ENCODE measurements at regions not wholly inside any gene's neighbourhood (a gene's known extent, or its start where the extent isn't known, plus 50 kb on each side); places are given as distances from the start of the nearest gene placed in this dataset.
"Not testable (repeated sequence)": the region's sequence is repeated elsewhere in the genome, so short reads cannot be mapped to it uniquely, and the experiment has no call there.

- DNase-seq (no peak), ATAC-seq (no peak)
- H3K4me1 Mint-ChIP-seq: no peaks in the 10 kb centered on the region
- H3K4me3 Mint-ChIP-seq: no peak overlapping the region
- no peaks in the 10 kb centered on the region for H3K36me3 Mint-ChIP-seq
- CTCF ChIA-PET: interaction anchor here (1.0 kb wide), 1 partner anchor 9 kb away, joined by 3 read pairs; no protein-coding TSS in a partner anchor
- H3K27ac Mint-ChIP-seq: no peak overlapping the region
- H3K27me3 Mint-ChIP-seq: peaks cover 28% of the 10 kb centered on the region
- no peaks in the 10 kb centered on the region for H3K9me3 Mint-ChIP-seq (ENCODE audit: low read depth)
Measured at GRCh38 chr13:21287331-21287907, 111.0 kb downstream of the MRPL57 start.

- DNase-seq (no peak), ATAC-seq (no peak)
- Mint-ChIP-seq H3K27ac (no peak overlapping the region), H3K36me3 (no peaks in the 10 kb centered on the region), H3K4me3 (no peak overlapping the region), H3K9me3 (ENCODE audit: low read depth) (no peaks in the 10 kb centered on the region), H3K27me3 (peaks cover 12% of the 10 kb centered on the region), H3K4me1 (no peaks in the 10 kb centered on the region)
- CTCF ChIA-PET: interaction anchor here (1.1 to 1.3 kb wide), 2 partner anchors 7 to 9 kb away, joined by 3 to 4 read pairs; no protein-coding TSS in a partner anchor
Measured at GRCh38 chr13:21289475-21289874, 113.0 kb downstream of the MRPL57 start.

- H3K9me3 Mint-ChIP-seq (ENCODE audit: low read depth); H3K36me3 Mint-ChIP-seq; H3K4me3 Mint-ChIP-seq; DNase-seq; H3K27me3 Mint-ChIP-seq; H3K27ac Mint-ChIP-seq; H3K4me1 Mint-ChIP-seq; CTCF ChIA-PET; ATAC-seq: not testable (repeated sequence)
Measured at GRCh38 chr13:21290442-21291002, 114.1 kb downstream of the MRPL57 start.

GRCh38 chr13:21291840-21292239 lies 115.4 kb downstream of the MRPL57 start:
- H3K36me3 Mint-ChIP-seq: no peaks in the 10 kb centered on the region
- CTCF ChIA-PET: no interaction called here
- H3K4me1 Mint-ChIP-seq: peaks cover under 1% of the 10 kb centered on the region
- H3K27ac Mint-ChIP-seq: no peak overlapping the region
- DNase-seq (no peak), ATAC-seq (no peak)
- no peak overlapping the region for H3K4me3 Mint-ChIP-seq
- H3K9me3 Mint-ChIP-seq (ENCODE audit: low read depth): no peaks in the 10 kb centered on the region
- no peaks in the 10 kb centered on the region for H3K27me3 Mint-ChIP-seq

GRCh38 chr13:21296991-21297390 lies 120.5 kb downstream of the MRPL57 start:
- Mint-ChIP-seq H3K4me3 (peak overlapping the region; percentile 82), H3K27ac (peak overlapping the region; percentile 66)
- not testable (repeated sequence) for ATAC-seq

GRCh38 chr13:21297447-21297846 lies 121.0 kb downstream of the MRPL57 start:
- DNase-seq (no peak), ATAC-seq (no peak)
- Mint-ChIP-seq H3K9me3 (ENCODE audit: low read depth) (no peaks in the 10 kb centered on the region), H3K27ac (peak overlapping the region; percentile 66), H3K36me3 (peaks cover under 1% of the 10 kb centered on the region), H3K4me1 (peaks cover 26% of the 10 kb centered on the region), H3K27me3 (no peaks in the 10 kb centered on the region), H3K4me3 (peak overlapping the region; percentile 82)
- CTCF ChIA-PET: interaction anchor here (0.6 to 8.0 kb wide), 31 partner anchors 9 to 1498 kb away, joined by 3 to 131 read pairs (median 4); partner anchors contain the start of genes MICU2, MRPL57, SKA3 and ZDHHC20

More at GRCh38 chr13:21296991-21297390, 120.5 kb downstream of the MRPL57 start:
- not testable (repeated sequence) for H3K36me3 Mint-ChIP-seq; H3K27me3 Mint-ChIP-seq; H3K9me3 Mint-ChIP-seq (ENCODE audit: low read depth)
- peak; percentile 66 for DNase-seq
- H3K4me1 Mint-ChIP-seq: peaks cover 25% of the 10 kb centered on the region
- CTCF ChIA-PET: interaction anchor here (0.8 to 8.0 kb wide), 30 partner anchors 8 to 1499 kb away, joined by 3 to 131 read pairs (median 4); partner anchors contain the start of genes MICU2, MRPL57, SKA3 and ZDHHC20

GRCh38 chr13:21297914-21298831 lies 121.7 kb downstream of the MRPL57 start:
- peak overlapping the region; percentile 82 for H3K4me3 Mint-ChIP-seq
- peaks cover 27% of the 10 kb centered on the region for H3K4me1 Mint-ChIP-seq
- ATAC-seq: peak; percentile 95
- peak overlapping the region; percentile 68 for H3K27ac Mint-ChIP-seq
- peaks cover 2% of the 10 kb centered on the region for H3K36me3 Mint-ChIP-seq
- H3K27me3 Mint-ChIP-seq: no peaks in the 10 kb centered on the region
- CTCF ChIA-PET: interaction anchor here (0.6 to 8.0 kb wide), 28 partner anchors 9 to 306 kb away, joined by 3 to 131 read pairs (median 4); partner anchors contain the start of genes MICU2, MRPL57, SKA3 and ZDHHC20
- H3K9me3 Mint-ChIP-seq (ENCODE audit: low read depth): no peaks in the 10 kb centered on the region
- peak; percentile 88 for DNase-seq

- CTCF ChIA-PET: interaction anchor here (1.7 kb wide), 1 partner anchor 173 kb away, joined by 4 read pairs; no protein-coding TSS in a partner anchor
- Mint-ChIP-seq H3K9me3 (ENCODE audit: low read depth) (no peaks in the 10 kb centered on the region), H3K4me1 (peaks cover 8% of the 10 kb centered on the region), H3K36me3 (peaks cover 2% of the 10 kb centered on the region), H3K27ac (no peak overlapping the region), H3K27me3 (no peaks in the 10 kb centered on the region), H3K4me3 (no peak overlapping the region)
- ATAC-seq: no peak
- no peak for DNase-seq
Measured at GRCh38 chr13:21304256-21304655, 127.8 kb downstream of the MRPL57 start.

GRCh38 chr13:21306300-21307073 lies 130.0 kb downstream of the MRPL57 start:
- H3K4me3 Mint-ChIP-seq; H3K9me3 Mint-ChIP-seq (ENCODE audit: low read depth); H3K4me1 Mint-ChIP-seq; H3K27ac Mint-ChIP-seq; CTCF ChIA-PET; H3K36me3 Mint-ChIP-seq; ATAC-seq; H3K27me3 Mint-ChIP-seq; DNase-seq: not testable (repeated sequence)

- H3K4me1 Mint-ChIP-seq; H3K27me3 Mint-ChIP-seq; DNase-seq; CTCF ChIA-PET; H3K9me3 Mint-ChIP-seq (ENCODE audit: low read depth); ATAC-seq; H3K4me3 Mint-ChIP-seq; H3K27ac Mint-ChIP-seq: not testable (repeated sequence)
- peaks cover 12% of the 10 kb centered on the region for H3K36me3 Mint-ChIP-seq
Measured at GRCh38 chr13:21307158-21307557, 130.7 kb downstream of the MRPL57 start.

- peaks cover 7% of the 10 kb centered on the region for H3K4me1 Mint-ChIP-seq
- no peak overlapping the region for H3K4me3 Mint-ChIP-seq
- H3K9me3 Mint-ChIP-seq (ENCODE audit: low read depth): no peaks in the 10 kb centered on the region
- no peak for ATAC-seq
- H3K27me3 Mint-ChIP-seq: no peaks in the 10 kb centered on the region
- no peak overlapping the region for H3K27ac Mint-ChIP-seq
- DNase-seq: no peak
- CTCF ChIA-PET: interaction anchor here (0.9 to 1.9 kb wide), 2 partner anchors 10 to 171 kb away, joined by 3 to 5 read pairs; no protein-coding TSS in a partner anchor
- peaks cover 13% of the 10 kb centered on the region for H3K36me3 Mint-ChIP-seq
Measured at GRCh38 chr13:21308906-21309305, 132.4 kb downstream of the MRPL57 start.

- CTCF ChIA-PET: interaction anchor here (1.6 kb wide), 1 partner anchor 11 kb away, joined by 3 read pairs; no protein-coding TSS in a partner anchor
- Mint-ChIP-seq H3K27me3 (no peaks in the 10 kb centered on the region), H3K4me1 (peaks cover 7% of the 10 kb centered on the region), H3K9me3 (ENCODE audit: low read depth) (no peaks in the 10 kb centered on the region), H3K4me3 (no peak overlapping the region), H3K27ac (no peak overlapping the region), H3K36me3 (peaks cover 13% of the 10 kb centered on the region)
- ATAC-seq (no peak), DNase-seq (no peak)
Measured at GRCh38 chr13:21309542-21310172, 133.2 kb downstream of the MRPL57 start.
